H1 (cell line): ENCODE measurements at regions not wholly inside any gene's neighbourhood (a gene's known extent, or its start where the extent isn't known, plus 50 kb on each side); places are given as distances from the start of the nearest gene placed in this dataset.

ENCODE experiments used
- CTCF ChIA-PET: fragments of 300-600 bp; sonication (Branson Sonifier 250); formaldehyde crosslinking; loops from one replicate; lab custom pipeline; 2021; ENCODE audit not compliant: partially characterized antibody; lab: Charles Lee
- POLR2A ChIA-PET: fragments of 300-600 bp; sonication (Branson Sonifier 250); formaldehyde crosslinking; loops from one replicate; lab custom pipeline; 2021; ENCODE audit warnings: inconsistent platforms; ENCODE audit not compliant: partially characterized antibody; lab: Charles Lee
- DNase-seq, 2 experiments: peaks; one replicate each; pipeline versions ENCODE4 v3.0.0 to v3.0.0-alpha.2; 2010 to 2022; ENCODE audit warnings: low spot score in 2 of 2, low read depth in 1 of 2, mixed read lengths in 1 of 2
- FAIRE-seq: peaks from 2 replicates; lab custom pipeline; 2011; peaks lifted over from hg19 to GRCh38; lab: Jason Lieb, UNC
- H2AFZ ChIP-seq: 2 replicates; pipeline ENCODE4 v1.8.1; 2012; ENCODE audit warnings: low read length, inconsistent platforms
- H2AK5ac ChIP-seq: 2 replicates; pipeline ENCODE4 v1.6.1; 2013; ENCODE audit warnings: low read depth, low read length
- H2BK120ac ChIP-seq: replicated peaks from 2 replicates; pipeline ENCODE3; 2013; ENCODE audit warnings: low read depth, low read length, inconsistent platforms
- H2BK12ac ChIP-seq: 2 replicates; pipeline ENCODE4 v1.6.1; 2013; ENCODE audit warnings: low read depth, low read length
- H2BK15ac ChIP-seq: 2 replicates; pipeline ENCODE4 v1.6.1; 2013; ENCODE audit warnings: low read length
- H2BK20ac ChIP-seq: 2 replicates; pipeline ENCODE4 v1.6.1; 2013; ENCODE audit warnings: low read length
- H2BK5ac ChIP-seq: 2 replicates; pipeline ENCODE4 v1.6.1; 2013; ENCODE audit warnings: low read depth, low read length
- H3K14ac ChIP-seq: 2 replicates; pipeline ENCODE4 v1.6.1; 2013; ENCODE audit warnings: inconsistent platforms; ENCODE audit not compliant: insufficient read length
- H3K18ac ChIP-seq: 2 replicates; pipeline ENCODE4 v1.6.1; 2013; ENCODE audit warnings: low read length; ENCODE audit errors: extremely low read depth
- H3K23ac ChIP-seq: 2 replicates; pipeline ENCODE4 v1.6.1; 2013; ENCODE audit warnings: inconsistent platforms; ENCODE audit not compliant: insufficient read length
- H3K23me2 ChIP-seq: 2 replicates; pipeline ENCODE4 v1.6.1; 2013; ENCODE audit warnings: low read depth, low read length
- H3K27ac ChIP-seq: 2 replicates; pipeline ENCODE4 v1.6.1; 2011; ENCODE audit warnings: low read depth, low read length, inconsistent platforms
- H3K27me3 ChIP-seq, 4 experiments: replicated peaks in 1 of 4; 1 replicate in 1 of 4; 2 replicates in 3 of 4; pipeline versions ENCODE4 v1.6.1 to v1.8.1; 2011 to 2013; ENCODE audit warnings: low read length in 3 of 4, mild to moderate bottlenecking in 3 of 4, inconsistent platforms in 2 of 4, mixed read lengths in 2 of 4, moderate library complexity in 1 of 4; ENCODE audit not compliant: control insufficient read depth in 3 of 4, insufficient read depth in 3 of 4; ENCODE audit errors: extremely low read depth in 1 of 4
- H3K36me3 ChIP-seq, 4 experiments: 2 replicates each; pipeline versions ENCODE4 v1.6.1 to v1.8.1; 2011 to 2013; ENCODE audit warnings: mild to moderate bottlenecking in 4 of 4, low read length in 3 of 4, moderate library complexity in 2 of 4, control low read depth in 1 of 4, inconsistent platforms in 1 of 4; ENCODE audit not compliant: insufficient read depth in 4 of 4, control insufficient read depth in 2 of 4
- H3K4ac ChIP-seq: replicated peaks from 2 replicates; pipeline ENCODE3; 2013; ENCODE audit warnings: low read length, low read depth, mixed read lengths, inconsistent platforms; ENCODE audit not compliant: insufficient read length
- H3K4me1 ChIP-seq, 4 experiments: replicated peaks in 1 of 4; 1 replicate in 1 of 4; 2 replicates in 3 of 4; pipeline versions ENCODE4 v1.6.1 to v1.8.1; 2011 to 2013; ENCODE audit warnings: low read length in 3 of 4, inconsistent platforms in 2 of 4, mixed read lengths in 1 of 4; ENCODE audit not compliant: insufficient read depth in 4 of 4, control insufficient read depth in 3 of 4
- H3K4me2 ChIP-seq, 2 experiments: 2 replicates each; pipeline versions ENCODE4 v1.6.1 to v1.8.1; 2011 to 2013; ENCODE audit warnings: low read depth in 2 of 2, low read length in 2 of 2, control low read depth in 1 of 2, inconsistent platforms in 1 of 2, mild to moderate bottlenecking in 1 of 2; ENCODE audit not compliant: insufficient read depth in 1 of 2
- H3K4me3 ChIP-seq, 4 experiments: fragments of 200-600, 300-600 bp in 1 of 4; sonication (generic), shearing (Covaris generic), sonication (Bioruptor Twin) in 1 of 4; 2 replicates each; pipeline versions ENCODE4 v1.5.1 to v1.8.1; 2011 to 2016; ENCODE audit warnings: low read length in 4 of 4, low read depth in 3 of 4, control low read depth in 2 of 4, inconsistent platforms in 2 of 4, mild to moderate bottlenecking in 2 of 4, mixed read lengths in 1 of 4, moderate library complexity in 1 of 4; ENCODE audit not compliant: insufficient read depth in 2 of 4; ENCODE audit errors: extremely low read depth in 1 of 4
- H3K56ac ChIP-seq: replicated peaks from 2 replicates; pipeline ENCODE3; 2013; ENCODE audit warnings: low read depth, mild to moderate bottlenecking, mixed read lengths, low read length, inconsistent platforms; ENCODE audit not compliant: insufficient read length
- H3K79me1 ChIP-seq: 2 replicates; pipeline ENCODE4 v1.6.1; 2013; ENCODE audit warnings: low read depth, low read length, control low read depth
- H3K79me2 ChIP-seq, 2 experiments: 2 replicates each; pipeline versions ENCODE4 v1.6.1 to v1.8.1; 2012 to 2013; ENCODE audit warnings: low read length in 2 of 2, mild to moderate bottlenecking in 2 of 2, inconsistent platforms in 1 of 2; ENCODE audit not compliant: insufficient read depth in 2 of 2, control insufficient read depth in 1 of 2
- H3K9ac ChIP-seq, 4 experiments: replicated peaks in 1 of 4; 1 replicate in 1 of 4; 2 replicates in 3 of 4; pipeline versions ENCODE4 v1.6.1 to v1.8.1; 2011 to 2013; ENCODE audit warnings: low read depth in 3 of 4, low read length in 3 of 4, control low read depth in 2 of 4, mild to moderate bottlenecking in 2 of 4, moderate library complexity in 2 of 4, inconsistent platforms in 1 of 4; ENCODE audit errors: extremely low read depth in 1 of 4
- H3K9me3 ChIP-seq, 2 experiments: 2 replicates each; pipeline versions ENCODE4 v1.6.1 to v1.8.1; 2012 to 2013; ENCODE audit warnings: mild to moderate bottlenecking in 2 of 2, moderate library complexity in 2 of 2, control low read depth in 1 of 2, inconsistent platforms in 1 of 2, low read depth in 1 of 2, low read length in 1 of 2, mixed read lengths in 1 of 2; ENCODE audit not compliant: insufficient read depth in 2 of 2
- H4K20me1 ChIP-seq, 2 experiments: replicated peaks in 1 of 2; 2 replicates each; pipeline versions ENCODE3 to v1.8.1; 2011 to 2013; ENCODE audit warnings: inconsistent platforms in 2 of 2, low read length in 2 of 2, mild to moderate bottlenecking in 1 of 2; ENCODE audit not compliant: insufficient read depth in 2 of 2, control insufficient read depth in 1 of 2
- H4K5ac ChIP-seq: 2 replicates; pipeline ENCODE4 v1.6.1; 2013; ENCODE audit warnings: low read length, low read depth, mixed read lengths, inconsistent platforms; ENCODE audit not compliant: insufficient read length
- H4K8ac ChIP-seq: 2 replicates; pipeline ENCODE4 v1.8.0; 2013; ENCODE audit warnings: mild to moderate bottlenecking, moderate library complexity, low read length, inconsistent platforms; ENCODE audit not compliant: insufficient read depth; ENCODE audit errors: extremely low read depth
- H4K91ac ChIP-seq: replicated peaks from 2 replicates; pipeline ENCODE3; 2013; ENCODE audit warnings: low read length, mixed read lengths, inconsistent platforms; ENCODE audit not compliant: insufficient read length
- SIRT6 ChIP-seq: IDR thresholded peaks from one replicate; pipeline ENCODE4 v1.7.1; 2012; ENCODE audit warnings: low read length, inconsistent platforms
- WGBS, 2 experiments: shearing (Covaris generic) in 1 of 2; methylation state at CpG; one replicate each; pipeline versions ENCODE4 v1.1.6 to v1.1.7; 2013 to 2015; ENCODE audit warnings: low lambda C conversion rate in 2 of 2, mixed read lengths in 2 of 2, inconsistent platforms in 1 of 2, low coverage in 1 of 2, missing lambda C conversion rate in 1 of 2; ENCODE audit not compliant: insufficient replicate concordance in 2 of 2, insufficient coverage in 1 of 2, insufficient read length in 1 of 2; ENCODE audit errors: extremely low coverage in 1 of 2, missing lambda C conversion rate in 1 of 2; 5-methylcytosine and 5-hydroxymethylcytosine counted together

- no peak overlapping the region for H2BK15ac ChIP-seq
- no peak overlapping the region for H3K4ac ChIP-seq
- H3K23ac ChIP-seq = no peak overlapping the region
- no peak for DNase-seq
- H2BK20ac ChIP-seq = no peak overlapping the region
- no peaks in the 10 kb centered on the region for H3K23me2 ChIP-seq
- H2AK5ac ChIP-seq = no peak overlapping the region
- H3K14ac ChIP-seq = no peak overlapping the region
- no peaks in the 10 kb centered on the region for H4K20me1 ChIP-seq
- CTCF ChIA-PET = no interaction called here
- no peaks in the 10 kb centered on the region for H3K4me1 ChIP-seq
- H4K8ac ChIP-seq = no peak overlapping the region
- H2AFZ ChIP-seq = no peak overlapping the region
- WGBS, 2 experiments = 88% methylated on average over 2 of the region's 2 CpGs; no CpG with 5 or more reads in 1 of the 2 experiments
- no peaks in the 10 kb centered on the region for H3K27me3 ChIP-seq
- H3K9ac ChIP-seq = no peak overlapping the region
- H3K79me2 ChIP-seq = no peaks in the 10 kb centered on the region
- no peak overlapping the region for H2BK5ac ChIP-seq
- H3K9me3 ChIP-seq = no peaks in the 10 kb centered on the region
- no peaks in the 10 kb centered on the region for H3K79me1 ChIP-seq
- H3K27ac ChIP-seq = no peak overlapping the region
- no peak for TF ChIP-seq SIRT6
- TF ChIP-seq, all 59 proteins: peak for 0
- Histone ChIP-seq H4K91ac (no peak overlapping the region), H4K5ac (no peak overlapping the region), H3K4me3 (no peak overlapping the region), H3K36me3 (no peaks in the 10 kb centered on the region), H3K4me2 (no peak overlapping the region), H3K56ac (no peak overlapping the region), H3K18ac (no peak overlapping the region), H2BK12ac (no peak overlapping the region), H2BK120ac (no peak overlapping the region)
- no peak for FAIRE-seq
- POLR2A ChIA-PET = no interaction called here
Measured at GRCh38 chr3:115292131-115292530, 145.0 kb upstream of the ZBTB20 start.
